Thyroid gland (tissue), 4 donors: ENCODE measurements at regions not wholly inside any gene's neighbourhood (a gene's known extent, or its start where the extent isn't known, plus 50 kb on each side); places are given as distances from the start of the nearest gene placed in this dataset.

Experiments
- DNase-seq, 2 donors: peaks; one replicate each; pipeline ENCODE4 v3.0.0-alpha.2; 2019
- H3K27ac ChIP-seq, 3 donors: fragments of 200-600 bp; sonication (generic); 1 replicate in 2 of 3; 2 replicates in 1 of 3; pipeline ENCODE4 v1.5.1; 2016 to 2019; ENCODE audit warnings: mild to moderate bottlenecking in 1 of 3, moderate library complexity in 1 of 3
- H3K27me3 ChIP-seq: fragments of 200-600 bp; sonication (generic); one replicate; pipeline ENCODE4 v1.5.1; 2019
- H3K36me3 ChIP-seq, 2 donors: fragments of 200-600 bp; sonication (generic); one replicate each; pipeline ENCODE4 v1.5.1; 2016 to 2019
- H3K4me1 ChIP-seq, 2 donors: fragments of 200-600 bp; sonication (generic); one replicate each; pipeline ENCODE4 v1.5.1; 2017 to 2019
- H3K4me3 ChIP-seq, 3 donors: fragments of 200-600 bp; sonication (generic); replicated peaks in 1 of 3; 1 replicate in 2 of 3; 2 replicates in 1 of 3; pipeline ENCODE4 v1.5.1; 2016; ENCODE audit warnings: mild to moderate bottlenecking in 1 of 3
- H3K9me3 ChIP-seq: fragments of 200-600 bp; sonication (generic); one replicate; pipeline ENCODE4 v1.5.1; 2017
- CTCF ChIP-seq, 6 experiments: fragments of 200-600 bp in 3 of 6; fragments of 450-650 bp in 3 of 6; sonication (generic) in 3 of 6; IDR thresholded peaks; one replicate each; pipeline ENCODE4 v1.5.1; 2016 to 2019; ENCODE audit warnings: antibody characterized with exemption in 6 of 6, mild to moderate bottlenecking in 2 of 6, inconsistent platforms in 1 of 6, moderate library complexity in 1 of 6
- POLR2A ChIP-seq, 2 donors: fragments of 450-650 bp; IDR thresholded peaks; one replicate each; pipeline ENCODE4 v1.6.1; 2017; ENCODE audit warnings: antibody characterized with exemption in 2 of 2, mild to moderate bottlenecking in 2 of 2, moderate library complexity in 1 of 2
- WGBS, 2 donors: methylation state at CpG; one replicate each; pipeline ENCODE4 v1.1.5; 2017; 5-methylcytosine and 5-hydroxymethylcytosine counted together
- intact Hi-C: fragments of 100-400 bp; cut with DNase I; formaldehyde crosslinking; loops from one replicate; pipeline ENCODE4 v1.15.1; 2023

- no peaks in the 10 kb centered on the region for H3K4me1 ChIP-seq
- no peak for DNase-seq
- no peak overlapping the region for H3K4me3 ChIP-seq
- H3K27ac ChIP-seq = no peak overlapping the region
- no peaks in the 10 kb centered on the region for H3K9me3 ChIP-seq
- no peak for TF ChIP-seq CTCF (IDR thresholded peaks at IDR 0.05)
- no peak for TF ChIP-seq POLR2A (IDR thresholded peaks at IDR 0.05)
- intact Hi-C loops = no loop called here
- no peaks in the 10 kb centered on the region for H3K27me3 ChIP-seq
- H3K36me3 ChIP-seq = no peaks in the 10 kb centered on the region
Observed at GRCh38 chr13:101003566-101003965, 329.0 kb upstream of the TMTC4 start.

GRCh38 chr13:100989392-100989791 is 314.8 kb upstream of the TMTC4 start:
- intact Hi-C loops = no loop called here
- DNase-seq = no peak
- Histone ChIP-seq H3K36me3 (no peaks in the 10 kb centered on the region), H3K9me3 (no peaks in the 10 kb centered on the region), H3K4me3 (no peak overlapping the region), H3K4me1 (no peaks in the 10 kb centered on the region), H3K27me3 (no peaks in the 10 kb centered on the region), H3K27ac (no peak overlapping the region)
- WGBS, 2 donors = 55 to 58% methylated on average over 2 of the region's 2 CpGs
- TF ChIP-seq POLR2A (IDR thresholded peaks at IDR 0.05) (no peak), CTCF (IDR thresholded peaks at IDR 0.05) (no peak)

GRCh38 chr13:100988921-100989320 is 314.3 kb upstream of the TMTC4 start:
- Histone ChIP-seq H3K4me1 (peaks cover 0 to 3% of the 10 kb centered on the region in 2 donors), H3K27ac (no peak overlapping the region), H3K9me3 (no peaks in the 10 kb centered on the region), H3K36me3 (no peaks in the 10 kb centered on the region), H3K27me3 (no peaks in the 10 kb centered on the region), H3K4me3 (no peak overlapping the region)
- TF ChIP-seq CTCF (IDR thresholded peaks at IDR 0.05) = no peak
- no peak for TF ChIP-seq POLR2A (IDR thresholded peaks at IDR 0.05)
- no peak for DNase-seq
- intact Hi-C loops = no loop called here
- WGBS, 2 donors = 88 to 96% methylated on average over 2 of the region's 2 CpGs

GRCh38 chr13:100987948-100988347 is 313.4 kb upstream of the TMTC4 start:
- 17 to 32% methylated on average over 5 of the region's 5 CpGs for WGBS, 2 donors
- H3K36me3 ChIP-seq = no peaks in the 10 kb centered on the region
- no peak overlapping the region for H3K27ac ChIP-seq
- no peak for DNase-seq
- TF ChIP-seq POLR2A (IDR thresholded peaks at IDR 0.05) (no peak), CTCF (IDR thresholded peaks at IDR 0.05) (peak in 2 of 6 experiments; percentile 24 to 25)
- no peaks in the 10 kb centered on the region for H3K9me3 ChIP-seq
- peaks cover 0 to 4% of the 10 kb centered on the region in 2 donors for H3K4me1 ChIP-seq
- H3K27me3 ChIP-seq = no peaks in the 10 kb centered on the region
- intact Hi-C loops = no loop called here
- H3K4me3 ChIP-seq = no peak overlapping the region

- no peak for DNase-seq
- Histone ChIP-seq H3K36me3 (no peaks in the 10 kb centered on the region), H3K9me3 (no peaks in the 10 kb centered on the region), H3K4me3 (no peak overlapping the region), H3K4me1 (peaks cover 0 to 4% of the 10 kb centered on the region in 2 donors), H3K27ac (no peak overlapping the region), H3K27me3 (no peaks in the 10 kb centered on the region)
- intact Hi-C loops = no loop called here
- 68 to 74% methylated on average over 1 of the region's 1 CpG for WGBS, 2 donors
- TF ChIP-seq POLR2A (IDR thresholded peaks at IDR 0.05) = no peak
Observed at GRCh38 chr13:100986571-100986970, 312.0 kb upstream of the TMTC4 start.
